ENCODE measurements at regions not wholly inside any gene's neighbourhood (a gene's known extent, or its start where the extent isn't known, plus 50 kb on each side); places are given as distances from the start of the nearest gene placed in this dataset.

GRCh38 chr12:83807871-83808270 is 1104.7 kb downstream of the SLC6A15 start (continued):
- no peak for TF ChIP-seq HDAC2 (IDR thresholded peaks at IDR 0.05; ENCODE audit: borderline replicate concordance in 1 of 2, low read depth in 2 of 2, low read length in 2 of 2)
- no peak for TF ChIP-seq MAFK (IDR thresholded peaks at IDR 0.05; ENCODE audit: low read depth, low read length)

Measured in H1 (cell line).